Posterior cingulate gyrus (tissue), 11 donors: ENCODE measurements at regions not wholly inside any gene's neighbourhood (a gene's known extent, or its start where the extent isn't known, plus 50 kb on each side); places are given as distances from the start of the nearest gene placed in this dataset.

Experiments
- DNase-seq, 10 donors: peaks; one replicate each; pipeline versions ENCODE4 v3.0.0 to v3.0.0-alpha.2; 2020 to 2021; ENCODE audit warnings: mixed read lengths in 3 of 10
- intact Hi-C: fragments of 100-400 bp; cut with DNase I; formaldehyde crosslinking; loops from one replicate; pipeline ENCODE4 v1.15.1; 2023

DNA sequence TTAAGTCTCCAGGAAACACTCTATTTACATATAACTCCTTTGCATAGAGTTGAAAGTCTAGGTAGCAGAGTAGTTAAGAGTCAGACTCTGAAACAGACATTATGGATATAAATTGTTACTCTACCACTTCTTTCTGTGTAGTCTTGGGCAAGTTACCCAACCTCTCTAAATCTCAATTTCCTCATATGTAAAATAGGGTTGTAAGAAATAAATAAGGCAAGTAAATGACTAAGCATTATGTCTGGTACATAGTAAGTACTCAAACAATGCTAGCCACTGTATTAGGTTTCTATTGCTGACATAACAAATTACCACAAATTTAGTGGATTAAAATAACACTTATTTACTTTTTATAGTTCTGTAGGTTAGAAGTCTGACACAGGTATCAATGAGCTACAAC lies 394.1 kb downstream of the PRDM5 start:
- intact Hi-C loops, result no loop called here
- DNase-seq, result no peak

DNA sequence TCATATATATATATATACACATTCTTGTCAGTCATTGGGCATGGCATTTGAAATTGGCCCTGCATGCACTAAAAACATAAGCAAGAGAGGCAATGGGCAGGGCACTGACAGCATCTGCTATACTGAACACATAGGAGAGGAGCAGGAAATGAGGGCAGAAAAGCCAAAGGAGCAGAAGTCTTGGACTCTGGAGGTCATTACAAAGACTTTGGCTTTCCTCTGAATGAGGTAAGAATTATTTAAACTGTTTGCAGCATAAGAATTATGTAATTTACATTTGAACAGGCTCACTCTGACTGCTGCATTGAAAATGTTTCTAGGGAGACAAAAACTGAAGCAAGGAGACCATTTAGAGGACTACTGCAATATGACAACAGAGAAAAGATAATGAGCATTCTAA lies 396.5 kb downstream of the PRDM5 start:
- no peak for DNase-seq
- intact Hi-C loops, result no loop called here

DNA sequence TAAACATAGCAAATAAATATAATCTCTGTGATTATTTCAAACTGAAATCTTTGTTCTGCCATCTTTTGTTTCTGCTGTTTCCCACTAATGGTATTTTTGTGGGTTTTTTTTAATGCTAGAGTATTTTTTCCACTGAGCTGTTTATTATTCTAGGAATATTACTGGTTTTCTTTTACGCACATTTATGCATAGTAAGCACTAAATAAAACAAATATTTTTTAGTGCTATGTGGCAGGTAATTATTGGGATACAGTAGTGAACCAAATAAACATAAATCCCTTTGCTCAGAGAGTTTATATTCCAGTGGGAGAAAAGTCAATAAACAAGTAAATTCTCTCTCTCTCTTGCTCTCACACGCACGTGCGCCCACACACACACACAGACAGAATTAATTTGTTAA lies 397.4 kb downstream of the PRDM5 start:
- DNase-seq, result no peak
- intact Hi-C loops, result no loop called here

DNA sequence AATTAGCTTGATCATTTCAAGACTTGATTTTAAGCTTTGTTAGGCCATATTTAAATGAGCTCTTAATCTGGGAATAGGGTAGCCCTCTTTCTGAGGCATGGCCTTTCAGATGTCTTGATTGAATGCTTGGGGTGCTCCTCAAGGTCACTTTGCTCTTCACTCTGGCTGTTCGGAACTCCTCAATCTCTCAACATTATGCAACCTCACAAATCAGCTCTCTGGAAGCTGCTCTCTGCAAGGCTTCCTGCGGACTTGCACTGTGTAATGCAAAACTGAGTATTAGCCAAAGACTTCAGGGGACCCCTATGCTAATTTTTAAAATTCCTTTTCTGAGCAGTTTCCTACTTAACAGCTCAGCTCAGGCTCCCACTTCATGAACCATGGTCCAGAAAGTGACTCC lies 398.3 kb downstream of the PRDM5 start:
- DNase-seq, result no peak
- intact Hi-C loops, result no loop called here

DNA sequence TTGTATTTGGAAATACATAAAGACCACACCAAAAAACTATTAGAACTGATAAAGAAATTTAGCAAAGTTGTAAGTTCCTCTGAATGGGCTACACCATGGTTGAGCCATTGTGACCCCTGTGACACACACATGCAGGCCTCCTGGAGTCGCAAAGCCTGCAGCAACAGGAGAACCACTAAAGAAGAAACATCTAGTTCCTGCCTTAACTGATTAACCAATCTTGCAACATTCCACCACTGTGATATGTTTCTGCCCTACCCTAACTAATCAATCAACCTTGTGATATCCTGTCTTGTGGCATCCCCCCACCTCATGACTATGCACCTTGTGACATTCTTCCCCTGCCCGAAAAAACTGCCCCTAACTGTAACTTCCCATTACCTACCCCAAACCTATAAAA lies 401.8 kb downstream of the PRDM5 start:
- intact Hi-C loops, result no loop called here

DNA sequence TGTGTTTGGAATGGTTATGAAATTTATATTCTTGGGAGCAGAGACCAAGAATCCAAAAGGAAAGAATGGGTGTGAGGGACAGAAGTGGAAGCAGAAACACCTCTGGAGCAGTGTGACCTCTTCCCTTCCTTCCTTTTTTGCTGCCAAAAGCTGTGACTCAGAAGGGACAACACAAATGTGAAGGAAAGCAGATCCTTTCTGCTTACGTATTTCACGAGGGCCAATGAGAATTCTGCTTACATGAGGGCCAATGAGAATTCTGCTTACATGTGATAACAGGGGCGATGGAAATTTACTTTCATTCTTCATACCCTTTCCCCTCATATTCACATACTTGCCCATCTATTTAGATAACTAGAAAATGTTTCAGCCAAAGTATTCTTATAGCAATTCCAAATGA lies 404.6 kb downstream of the PRDM5 start:
- DNase-seq, result no peak
- intact Hi-C loops, result no loop called here

More for the DNA sequence above, 401.8 kb downstream of the PRDM5 start:
- DNase-seq, result no peak

DNA sequence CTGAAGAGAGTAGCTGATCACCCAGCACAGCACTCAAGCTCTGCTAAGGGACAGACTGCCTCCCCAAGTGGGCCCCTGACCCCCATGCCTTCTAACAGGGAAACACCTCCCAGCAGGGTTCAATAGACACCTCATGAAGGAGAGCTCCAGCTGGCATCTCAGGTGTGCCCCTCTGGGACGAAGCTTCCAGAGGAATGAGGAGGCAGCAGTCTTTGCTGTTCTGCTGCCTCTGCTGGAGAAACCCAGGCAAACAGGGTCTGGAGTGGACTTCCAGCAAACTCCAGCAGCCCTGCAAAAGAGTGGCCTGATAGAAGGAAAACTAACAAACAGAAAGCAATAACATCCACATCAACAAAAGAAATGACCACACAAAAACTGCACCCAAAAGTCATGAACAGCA lies 412.8 kb downstream of the PRDM5 start:
- DNase-seq, result no peak
- intact Hi-C loops, result no loop called here

DNA sequence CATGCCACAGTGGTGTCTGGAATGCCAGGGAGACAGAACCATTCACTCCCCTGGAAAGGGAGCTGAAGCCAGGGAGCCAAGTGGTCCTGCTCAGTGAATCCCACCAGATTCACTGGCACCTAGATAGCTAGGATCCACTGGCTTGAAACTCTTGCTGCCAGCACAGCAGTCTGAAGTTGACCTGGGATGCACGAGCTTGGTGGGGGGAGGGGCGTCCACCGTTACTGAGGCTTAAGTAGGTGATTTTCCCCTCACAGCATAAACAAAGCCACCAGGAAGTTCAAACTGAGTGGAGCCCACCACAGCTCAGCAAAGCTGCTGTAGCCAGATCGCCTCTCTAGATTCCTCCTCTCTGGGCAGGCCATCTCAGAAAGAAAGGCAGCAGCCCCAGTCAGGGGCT lies 413.3 kb downstream of the PRDM5 start:
- intact Hi-C loops, result no loop called here
- DNase-seq, result no peak

DNA sequence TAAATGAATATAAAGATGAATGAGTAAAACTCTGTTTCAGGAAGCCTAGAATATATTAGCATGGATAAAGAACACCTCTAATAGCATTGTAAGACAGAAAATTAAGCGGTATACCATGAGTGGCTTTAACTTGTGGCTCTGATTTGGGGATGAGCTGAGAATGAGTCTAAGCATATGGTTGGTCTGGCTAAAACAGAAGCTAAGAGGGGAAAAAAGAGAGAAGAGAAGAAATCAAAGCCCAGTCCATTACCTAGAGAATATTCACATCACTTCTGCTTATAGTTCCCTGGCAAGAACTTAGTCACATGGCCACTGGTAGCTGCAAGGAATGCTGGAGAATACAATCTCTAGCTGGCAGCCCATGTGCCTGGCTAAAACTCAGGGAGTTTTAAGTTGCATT lies 414.5 kb downstream of the PRDM5 start:
- no peak for DNase-seq
- intact Hi-C loops, result no loop called here

DNA sequence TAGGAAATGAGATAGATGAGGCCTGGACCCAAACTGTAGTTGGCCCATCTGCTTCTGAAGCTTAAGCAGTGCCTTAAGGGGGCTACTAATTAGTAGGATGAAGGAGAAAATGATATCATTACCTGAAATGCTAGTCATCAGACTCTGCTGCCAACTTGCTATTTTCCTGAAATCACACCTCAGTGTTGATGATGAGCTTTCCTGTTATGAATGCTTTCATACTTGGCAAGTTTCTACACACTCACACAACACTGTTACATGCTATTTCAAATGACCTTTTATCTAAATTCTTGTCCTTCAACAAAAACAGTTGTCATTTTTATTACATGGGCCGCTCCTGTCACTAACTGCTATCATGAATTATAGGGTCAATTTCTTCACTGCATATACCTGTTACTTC lies 416.0 kb downstream of the PRDM5 start:
- intact Hi-C loops, result no loop called here
- no peak for DNase-seq

DNA sequence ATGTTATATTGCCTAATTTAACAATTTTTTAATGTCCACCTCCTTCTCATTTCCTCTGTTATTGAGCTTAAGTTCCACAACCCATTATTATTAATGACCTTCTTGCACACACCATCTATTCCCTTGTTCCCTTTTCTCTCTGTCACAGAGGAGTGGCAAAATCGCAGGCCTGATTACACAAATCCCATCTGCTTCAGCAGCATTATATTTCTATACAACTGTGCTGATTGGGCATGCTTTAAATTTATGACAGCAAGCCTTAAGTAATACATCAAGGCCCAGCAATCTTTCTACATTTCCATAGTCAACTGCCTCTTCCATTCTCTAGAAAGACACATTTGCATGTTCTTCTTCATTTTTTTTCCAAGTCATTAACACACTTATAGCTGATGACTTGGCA lies 423.8 kb downstream of the PRDM5 start:
- no peak for DNase-seq
- intact Hi-C loops, result no loop called here

DNA sequence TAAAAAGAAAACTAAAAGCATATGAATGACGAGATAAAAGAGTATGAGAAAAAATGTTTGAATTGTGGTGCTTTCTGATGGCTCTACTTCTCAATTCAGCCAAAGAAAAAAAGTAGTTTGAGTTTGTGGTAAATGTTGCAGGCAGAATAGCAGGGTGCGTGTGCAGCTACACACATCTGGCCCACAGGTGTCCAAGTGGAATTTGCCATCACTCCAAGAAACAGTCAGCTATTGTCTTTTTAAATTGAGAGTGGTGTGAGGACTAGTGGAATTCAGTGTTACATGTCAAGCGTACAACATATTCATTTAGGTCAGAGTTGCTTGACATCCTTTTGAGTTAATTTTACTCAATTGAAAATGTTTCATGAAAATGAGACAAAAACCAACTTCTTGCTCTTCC lies 424.8 kb upstream of the MAD2L1 start:
- DNase-seq, result no peak
- intact Hi-C loops, result no loop called here

DNA sequence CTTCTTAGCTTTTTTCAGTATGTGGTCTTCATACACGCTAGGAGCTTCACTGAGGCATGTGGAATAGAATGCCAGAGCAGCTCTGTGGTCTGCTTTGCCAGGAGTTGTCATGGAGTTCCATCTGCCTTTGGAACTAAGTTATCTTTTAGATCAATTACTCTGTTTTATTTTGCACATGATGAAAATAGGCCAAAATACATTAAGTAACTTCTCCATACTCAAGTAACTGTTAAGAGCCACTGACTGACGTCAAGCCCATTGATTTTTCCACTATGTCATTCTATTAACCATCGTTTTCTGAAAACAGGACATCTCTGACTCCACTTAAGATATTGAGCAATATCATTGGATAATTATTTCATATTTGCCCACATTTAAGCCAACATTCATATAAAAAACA lies 415.1 kb upstream of the MAD2L1 start:
- no peak for DNase-seq
- intact Hi-C loops, result no loop called here

DNA sequence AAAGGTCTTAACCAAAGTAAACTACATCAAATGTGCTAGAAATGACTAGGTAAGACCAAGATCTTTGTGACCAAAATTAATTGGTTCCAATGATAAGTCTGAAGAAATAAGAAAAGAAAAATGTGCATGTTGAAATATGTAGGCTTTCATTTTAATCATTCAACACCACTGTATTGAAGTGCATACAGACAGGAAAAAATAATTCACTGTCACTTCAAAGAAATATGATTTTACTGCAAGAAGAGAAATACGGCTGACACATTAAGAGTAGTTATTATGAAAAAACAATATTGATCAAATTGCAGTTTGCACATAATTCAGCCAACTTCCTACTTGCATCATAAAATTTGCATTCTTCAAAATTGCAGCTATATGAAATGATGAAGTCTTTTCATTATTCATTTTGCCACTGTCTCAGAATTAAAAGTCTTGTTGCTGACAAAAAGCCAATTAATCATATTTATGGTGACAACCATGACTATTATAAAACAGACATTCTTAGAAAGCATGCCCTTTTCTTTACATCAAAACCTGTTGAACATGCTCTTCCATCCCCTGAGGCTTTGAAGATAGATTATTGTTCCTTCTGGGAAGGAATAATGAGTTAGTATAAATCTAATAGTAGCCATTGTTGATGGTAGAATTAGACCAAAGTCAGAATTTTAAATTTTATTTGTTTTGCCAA lies 405.9 kb upstream of the MAD2L1 start:
- intact Hi-C loops, result no loop called here

DNA sequence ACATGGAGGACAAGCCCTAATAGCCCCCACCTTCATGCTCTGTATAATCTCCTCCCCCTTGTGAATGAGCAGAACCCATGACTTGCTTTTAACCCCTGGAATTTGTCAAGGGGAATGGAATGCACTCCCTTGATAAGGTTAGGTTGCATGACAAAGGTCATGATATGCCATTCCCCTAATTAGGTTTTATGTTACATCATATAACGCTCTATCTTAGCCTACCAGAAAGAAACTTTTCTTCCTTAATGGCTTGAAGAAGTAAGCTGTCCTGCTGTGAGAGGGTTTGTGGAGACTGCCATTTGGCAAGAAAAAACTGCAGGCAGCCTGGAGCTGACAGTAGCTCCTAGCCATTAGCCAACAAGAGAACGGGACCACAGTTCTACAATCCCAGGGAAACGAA lies 399.8 kb upstream of the MAD2L1 start:
- DNase-seq, result no peak
- intact Hi-C loops, result no loop called here

More for the DNA sequence above, 405.9 kb upstream of the MAD2L1 start:
- DNase-seq, result no peak

DNA sequence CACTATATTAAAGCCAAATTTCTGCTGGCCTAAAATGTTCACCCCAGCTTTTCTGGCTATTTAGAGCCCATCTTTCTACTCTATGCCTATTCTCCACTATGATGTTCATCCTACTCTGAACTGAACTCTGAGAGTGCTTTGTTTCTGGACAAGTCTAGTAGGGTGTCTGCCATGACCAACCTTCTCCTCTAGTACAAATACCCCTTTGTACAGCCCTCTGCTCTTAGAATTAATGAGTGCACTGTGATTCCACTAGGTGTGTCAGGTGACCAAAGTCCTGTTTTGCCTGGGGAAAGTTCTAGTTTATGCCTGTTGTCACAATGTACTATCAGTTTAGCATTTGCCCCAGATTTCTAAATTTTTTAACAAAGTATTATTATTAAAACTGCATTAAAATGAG lies 388.1 kb upstream of the MAD2L1 start:
- intact Hi-C loops, result no loop called here
- no peak for DNase-seq

DNA sequence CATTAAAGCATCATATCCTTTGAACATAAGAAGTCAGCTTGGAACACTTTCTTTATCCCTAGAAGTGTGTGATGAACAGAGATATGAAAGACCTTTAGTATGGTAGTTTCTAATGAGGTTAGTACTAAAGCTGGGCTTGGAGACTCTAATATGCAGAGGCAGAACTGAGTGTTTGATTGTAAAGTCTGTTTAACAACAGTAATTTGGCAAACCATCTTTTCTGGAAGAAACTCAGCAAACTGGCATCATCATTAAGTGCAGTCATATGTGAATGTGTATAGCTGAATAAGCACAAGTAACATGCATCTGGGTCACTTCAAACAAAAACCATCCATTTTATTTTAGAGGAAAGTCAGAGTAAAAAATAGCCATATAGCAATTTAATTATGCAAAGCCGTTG lies 385.9 kb upstream of the MAD2L1 start:
- intact Hi-C loops, result no loop called here
- DNase-seq, result no peak

DNA sequence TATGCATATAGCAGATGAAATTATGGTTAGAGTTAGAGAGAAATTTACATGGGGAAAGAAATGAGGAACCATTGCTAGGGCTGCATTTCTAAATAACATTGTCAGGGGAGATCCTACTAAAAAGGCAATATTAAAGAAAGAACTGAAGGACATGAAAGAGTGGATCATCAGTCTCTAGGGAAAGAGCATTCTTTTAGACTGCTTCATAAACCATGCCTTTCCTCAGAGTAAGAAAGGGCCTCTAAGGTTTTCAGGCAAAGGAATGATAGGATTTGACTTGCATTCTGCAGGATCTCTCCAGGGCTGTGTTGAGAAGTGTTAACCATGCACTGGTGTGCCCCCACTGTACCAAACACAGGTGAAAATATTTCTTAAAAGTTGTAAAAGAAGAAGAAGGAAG lies 385.4 kb upstream of the MAD2L1 start:
- intact Hi-C loops, result no loop called here
- no peak for DNase-seq

DNA sequence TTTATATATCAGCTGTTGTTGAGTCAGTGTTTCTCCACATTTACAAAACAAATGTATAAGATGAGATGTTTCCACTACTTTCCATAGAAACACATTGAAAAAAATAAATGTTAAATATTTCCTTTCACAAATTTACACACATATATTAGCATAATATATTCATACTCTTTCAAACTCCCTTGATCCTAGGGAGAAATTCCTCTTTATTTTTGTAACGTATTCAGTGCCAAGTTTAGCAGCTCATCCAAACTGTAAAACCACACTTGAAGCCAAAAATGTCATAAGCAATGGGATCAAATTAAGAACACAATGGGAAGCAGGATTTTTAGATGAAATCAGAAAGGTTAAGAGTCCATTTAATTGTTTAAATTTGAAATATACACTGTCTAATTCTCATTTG lies 381.1 kb upstream of the MAD2L1 start:
- intact Hi-C loops, result no loop called here
- no peak for DNase-seq

DNA sequence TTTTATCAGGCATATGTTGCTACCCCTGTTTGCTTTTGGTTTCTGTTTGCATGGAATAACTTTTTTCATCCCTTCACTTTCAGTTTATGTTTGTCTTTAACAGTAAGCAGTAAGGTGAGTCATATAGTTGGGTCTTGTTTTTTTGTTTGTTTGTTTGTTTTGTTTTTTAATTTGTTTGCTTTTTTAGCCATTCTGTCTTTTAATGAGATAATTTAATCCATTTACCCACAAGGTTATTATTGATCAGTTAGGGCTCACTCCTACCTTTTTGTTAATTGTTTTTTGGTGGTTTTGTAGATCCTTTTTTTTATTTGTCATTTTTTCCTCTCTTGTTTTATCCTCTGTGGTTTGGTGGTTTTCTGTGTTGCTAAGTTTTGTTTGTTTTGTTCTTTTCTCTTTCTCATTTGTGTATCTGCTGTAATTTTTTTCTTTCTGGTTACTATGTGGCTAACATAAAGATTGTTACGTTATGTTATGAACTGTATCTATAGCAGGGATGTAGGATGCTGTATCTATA lies 379.5 kb upstream of the MAD2L1 start:
- intact Hi-C loops, result no loop called here
- no peak for DNase-seq

DNA sequence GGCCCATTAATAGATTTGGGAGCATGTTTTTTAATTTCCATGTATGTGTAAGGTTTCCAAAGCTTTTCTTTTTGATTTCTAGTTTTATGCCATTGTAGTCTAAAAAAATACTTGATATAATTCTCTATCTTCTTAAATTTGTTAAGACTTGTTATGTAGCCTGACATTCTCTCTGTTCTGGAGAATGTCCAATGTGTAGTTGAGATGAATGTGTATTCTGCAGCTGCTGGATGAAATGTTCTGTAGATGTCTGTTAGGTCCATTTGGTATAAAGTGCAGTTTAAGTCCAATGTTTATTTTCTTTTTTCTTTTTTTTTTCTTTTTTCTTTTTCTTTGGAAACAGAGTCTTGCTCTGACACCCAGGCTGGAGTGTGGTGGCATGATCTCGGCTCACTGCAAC lies 378.5 kb upstream of the MAD2L1 start:
- DNase-seq, result no peak
- intact Hi-C loops, result no loop called here

DNA sequence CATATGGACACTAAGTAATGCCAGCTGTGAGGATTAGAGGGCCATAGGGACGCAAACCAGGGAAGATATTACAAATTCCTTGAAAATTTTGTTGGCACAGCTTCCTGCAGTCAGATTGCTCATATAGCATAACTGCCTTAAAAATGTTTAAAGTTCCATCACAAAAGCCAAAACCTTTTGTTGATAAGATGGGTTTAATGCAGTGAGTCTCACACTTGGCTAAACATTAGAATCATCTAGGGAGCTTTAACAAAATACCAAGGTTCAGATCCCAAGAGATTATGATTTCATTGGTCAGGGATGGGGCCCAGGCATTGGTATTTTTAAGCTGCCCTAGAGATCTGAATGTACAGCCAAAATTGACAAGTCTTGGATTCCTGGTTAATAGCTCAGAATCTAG lies 376.5 kb upstream of the MAD2L1 start:
- intact Hi-C loops, result no loop called here
- DNase-seq, result no peak

DNA sequence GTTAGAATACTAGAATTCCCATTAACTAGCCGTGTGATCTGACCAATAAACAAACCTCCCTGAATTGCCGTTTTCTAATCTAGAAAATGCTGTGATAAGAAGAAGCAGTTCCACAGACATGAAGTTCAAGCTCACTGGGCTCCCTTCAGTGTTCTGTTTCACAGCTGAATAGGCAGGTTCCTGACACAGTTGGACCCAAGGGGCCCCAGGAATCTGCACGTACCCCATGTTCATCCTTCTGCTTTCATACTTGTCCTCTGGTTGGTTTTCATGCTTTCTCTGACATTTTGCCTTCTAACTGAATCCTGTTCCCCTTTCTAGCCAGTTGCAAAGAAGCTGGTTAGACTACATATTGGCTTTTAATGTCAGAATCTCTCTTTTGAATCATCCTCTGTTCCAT lies 374.1 kb upstream of the MAD2L1 start:
- intact Hi-C loops, result no loop called here
- DNase-seq, result peak in 1 of 10 donors; percentile 55
